ENCODE measurements at regions not wholly inside any gene's neighbourhood (a gene's known extent, or its start where the extent isn't known, plus 50 kb on each side); places are given as distances from the start of the nearest gene placed in this dataset.

GRCh38 chr19:34576292-34576691, 94.7 kb downstream of the WTIP start:
- H3K9me3 Mint-ChIP-seq, result no peaks in the 10 kb centered on the region
- H3K4me3 Mint-ChIP-seq, result no peak overlapping the region; the same call in 2 of the 3 replicates
- no peak overlapping the region for H2AFZ ChIP-seq
- H3K4me3 ChIP-seq, result no peak overlapping the region; the same call in 1 of the 2 replicates
- H3K4me1 Mint-ChIP-seq, result peaks cover 12% of the 10 kb centered on the region; the same call in 2 of the 3 replicates
- no peak overlapping the region for H3K27ac ChIP-seq (ENCODE audit: low read depth)
- H4K20me1 ChIP-seq (replicated peaks; ENCODE audit: insufficient read depth), result no peaks in the 10 kb centered on the region
- H3K9me2 ChIP-seq (ENCODE audit: insufficient read depth), result no peaks in the 10 kb centered on the region
- DNase-seq (ENCODE audit: low spot score) (no peak), ATAC-seq (no peak)
- H3K36me3 ChIP-seq (ENCODE audit: insufficient read depth), result no peaks in the 10 kb centered on the region
- H3K27me3 ChIP-seq (ENCODE audit: insufficient read depth), result peaks cover 19% of the 10 kb centered on the region
- no peak overlapping the region; the same call in 1 of the 2 replicates for H3K4me2 ChIP-seq
- H3K27ac Mint-ChIP-seq, result no peak overlapping the region
- H3F3A ChIP-seq (replicated peaks; ENCODE audit: low read depth), result no peaks in the 10 kb centered on the region
- no peaks in the 10 kb centered on the region for H3K79me2 ChIP-seq (replicated peaks; ENCODE audit: insufficient read depth)
- H3K36me3 Mint-ChIP-seq (ENCODE audit: low read depth), result no peaks in the 10 kb centered on the region
- no peak for TF ChIP-seq ZNF331 (CRISPR knock-in tag; IDR thresholded peaks at IDR 0.05; ENCODE audit: low read depth)
- no peak for TF ChIP-seq EZH2 (IDR thresholded peaks at IDR 0.05; ENCODE audit: low read depth, unreplicated experiment)
- TF ChIP-seq ETS1 (IDR thresholded peaks at IDR 0.05), result no peak
- TF ChIP-seq CTCF (conservative IDR thresholded peaks at IDR 0.05; ENCODE audit: low read depth in 2 of 2), result no peak
- no peak for TF ChIP-seq ZNF114 (CRISPR knock-in tag; IDR thresholded peaks at IDR 0.05)
- no peak for TF ChIP-seq POLR2AphosphoS5 (IDR thresholded peaks at IDR 0.05; ENCODE audit: low read depth)
- no peak for TF ChIP-seq CREB1 (CRISPR knock-in tag; IDR thresholded peaks at IDR 0.05; ENCODE audit: low read depth)
- no peak for TF ChIP-seq NANOG (IDR thresholded peaks at IDR 0.05; ENCODE audit: borderline replicate concordance)
- TF ChIP-seq STAT1 (IDR thresholded peaks at IDR 0.05; ENCODE audit: unreplicated experiment), result no peak
- no peak for TF ChIP-seq EZH2phosphoT487 (IDR thresholded peaks at IDR 0.05; ENCODE audit: unreplicated experiment)
- no peak for TF ChIP-seq JUNB (IDR thresholded peaks at IDR 0.05; ENCODE audit: unreplicated experiment)
- TF ChIP-seq ZNF462 (CRISPR knock-in tag; IDR thresholded peaks at IDR 0.05), result no peak
- no peak for TF ChIP-seq REST (IDR thresholded peaks at IDR 0.05; ENCODE audit: unreplicated experiment)
- no peaks in the 10 kb centered on the region for H3K4me1 ChIP-seq (ENCODE audit: insufficient read depth)
- H3K27me3 Mint-ChIP-seq (ENCODE audit: insufficient read depth, low read depth, poor library complexity), result peaks cover 19% of the 10 kb centered on the region
